Endothelial cell of umbilical vein (primary cell): ENCODE measurements at regions not wholly inside any gene's neighbourhood (a gene's known extent, or its start where the extent isn't known, plus 50 kb on each side); places are given as distances from the start of the nearest gene placed in this dataset.

Source experiments
- BruUV-seq: library from RNA; stranded (reverse); fragments of 400-500 nt; replicated peaks from 2 replicates; lab custom pipeline; 2021; lab: Mats Ljungman, UMichigan
- CTCF ChIA-PET: fragments of 300-600, 350-600 bp; sonication (Branson Sonifier 250); formaldehyde crosslinking; loops from one replicate; lab custom pipeline; 2021; ENCODE audit warnings: antibody characterized with exemption, inconsistent platforms; lab: Charles Lee
- POLR2A ChIA-PET: fragments of 300-600, 350-600 bp; sonication (Branson Sonifier 250); formaldehyde crosslinking; loops from one replicate; lab custom pipeline; 2021; ENCODE audit warnings: antibody characterized with exemption, inconsistent platforms; lab: Charles Lee
- DNase-seq: peaks from one replicate; pipeline ENCODE4 v3.0.0-alpha.2; 2011; ENCODE audit warnings: low read depth, low spot score
- FAIRE-seq: peaks from 2 replicates; lab custom pipeline; 2011; peaks lifted over from hg19 to GRCh38; lab: Jason Lieb, UNC
- H2AFZ ChIP-seq: 2 replicates; pipeline ENCODE4 v1.6.0; 2012; ENCODE audit warnings: low read depth, low read length, control low read depth, inconsistent platforms
- H3K27ac ChIP-seq: 2 replicates; pipeline ENCODE4 v1.5.1; 2011; ENCODE audit warnings: low read depth, mild to moderate bottlenecking, control low read depth, low read length, moderate library complexity; ENCODE audit not compliant: insufficient read depth
- H3K27me3 ChIP-seq, 2 experiments: 2 replicates each; pipeline versions ENCODE4 v1.6.0 to v1.6.1; 2011; ENCODE audit warnings: low read length in 2 of 2, mixed read lengths in 1 of 2; ENCODE audit not compliant: control insufficient read depth in 2 of 2, insufficient read depth in 2 of 2
- H3K36me3 ChIP-seq, 2 experiments: 2 replicates in 1 of 2; 3 replicates in 1 of 2; pipeline ENCODE4 v1.5.1; 2011; ENCODE audit warnings: low read length in 2 of 2, mild to moderate bottlenecking in 1 of 2, moderate library complexity in 1 of 2; ENCODE audit not compliant: control insufficient read depth in 2 of 2, insufficient read depth in 2 of 2; ENCODE audit errors: extremely low read depth in 1 of 2
- H3K4me1 ChIP-seq: 3 replicates; pipeline ENCODE4 v1.5.1; 2011; ENCODE audit warnings: mild to moderate bottlenecking, low read length; ENCODE audit not compliant: control insufficient read depth, insufficient read depth; ENCODE audit errors: extremely low read depth
- H3K4me2 ChIP-seq: 2 replicates; pipeline ENCODE4 v1.6.1; 2011; ENCODE audit warnings: low read length, control low read depth, mixed read lengths; ENCODE audit not compliant: insufficient read depth
- H3K4me3 ChIP-seq, 3 experiments: fragments of 200-600 bp in 1 of 3; sonication (generic), shearing (Covaris generic) in 1 of 3; replicated peaks in 1 of 3; 2 replicates each; pipeline ENCODE4 v1.5.1; 2011 to 2016; ENCODE audit warnings: control low read depth in 3 of 3, low read length in 3 of 3, mild to moderate bottlenecking in 2 of 3, inconsistent platforms in 1 of 3, low read depth in 1 of 3, moderate library complexity in 1 of 3; ENCODE audit not compliant: insufficient read depth in 1 of 3
- H3K79me2 ChIP-seq: 2 replicates; pipeline ENCODE4 v1.6.0; 2012; ENCODE audit warnings: low read length, inconsistent platforms; ENCODE audit not compliant: control insufficient read depth, insufficient read depth
- H3K9ac ChIP-seq: replicated peaks from 2 replicates; pipeline ENCODE3; 2011; ENCODE audit warnings: low read length, control low read depth; ENCODE audit not compliant: insufficient read depth; ENCODE audit errors: extremely low read depth
- H3K9me1 ChIP-seq: replicated peaks from 3 replicates; pipeline ENCODE4 v1.6.0; 2011; ENCODE audit warnings: mild to moderate bottlenecking, low read length; ENCODE audit not compliant: control insufficient read depth, insufficient read depth; ENCODE audit errors: extremely low read depth
- H3K9me3 ChIP-seq: replicated peaks from 2 replicates; pipeline ENCODE4 v1.5.1; 2012; ENCODE audit warnings: low read length, inconsistent platforms; ENCODE audit not compliant: control insufficient read depth, insufficient read depth
- H4K20me1 ChIP-seq: replicated peaks from 2 replicates; pipeline ENCODE3; 2011; ENCODE audit warnings: mild to moderate bottlenecking, low read length; ENCODE audit not compliant: control insufficient read depth, insufficient read depth; ENCODE audit errors: extremely low read depth
- CTCF ChIP-seq, 2 donors: IDR thresholded peaks; 1 replicate in 1 of 2; 2 replicates in 1 of 2; pipeline ENCODE4 v1.5.1; 2011; ENCODE audit warnings: low read length in 2 of 2, mild to moderate bottlenecking in 2 of 2, moderate library complexity in 2 of 2, control low read depth in 1 of 2, inconsistent platforms in 1 of 2, low read depth in 1 of 2; ENCODE audit not compliant: insufficient read depth in 1 of 2; ENCODE audit errors: extremely low read depth in 1 of 2
- EZH2 ChIP-seq: IDR thresholded peaks from 2 replicates; pipeline ENCODE4 v1.6.1; 2012; ENCODE audit warnings: borderline replicate concordance, low read depth, mild to moderate bottlenecking, moderate library complexity, low read length, inconsistent platforms; ENCODE audit not compliant: severe bottlenecking
- FOS ChIP-seq: IDR thresholded peaks from 2 replicates; pipeline ENCODE4 v1.6.1; 2011; ENCODE audit warnings: mild to moderate bottlenecking, low read length, moderate library complexity, borderline replicate concordance; ENCODE audit not compliant: insufficient read depth
- GATA2 ChIP-seq: IDR thresholded peaks from 2 replicates; pipeline ENCODE4 v1.7.0; 2011; ENCODE audit warnings: low read depth, mild to moderate bottlenecking, moderate library complexity, mixed read lengths, low read length; ENCODE audit not compliant: insufficient read length, insufficient read depth
- JUN ChIP-seq: IDR thresholded peaks from 2 replicates; pipeline ENCODE4 v1.6.1; 2011; ENCODE audit warnings: borderline replicate concordance, low read depth; ENCODE audit not compliant: insufficient read length, insufficient read depth
- MAX ChIP-seq: IDR thresholded peaks from 2 replicates; pipeline ENCODE4 v1.6.1; 2011; ENCODE audit not compliant: insufficient read depth, insufficient read length
- MYC ChIP-seq: IDR thresholded peaks from one replicate; pipeline ENCODE4 v1.6.1; 2011; ENCODE audit warnings: mild to moderate bottlenecking, low read depth, low read length
- POLR2A ChIP-seq: IDR thresholded peaks from 2 replicates; pipeline ENCODE4 v1.6.1; 2012; ENCODE audit warnings: low read depth, mild to moderate bottlenecking, control low read depth, low read length
- POLR2AphosphoS5 ChIP-seq: IDR thresholded peaks from 2 replicates; pipeline ENCODE4 v1.6.1; 2012; ENCODE audit warnings: low read depth, mild to moderate bottlenecking, control low read depth, low read length, moderate library complexity; ENCODE audit not compliant: insufficient read depth
- dilution Hi-C: fragments of 300-500 bp; cut with MboI; formaldehyde crosslinking; loops from one replicate; pipeline ENCODE4 v1.15.0; 2019; ENCODE audit warnings: low sequenced_read_pairs; ENCODE audit not compliant: extremely low pct_ligation_motif_present
- intact Hi-C: fragments of 100-400 bp; cut with micrococcal nuclease; formaldehyde crosslinking; loops from one replicate; pipeline ENCODE4 v1.10.0; 2022

GRCh38 chr14:35205737-35206136, 83.4 kb downstream of the PRORP start:
- DNase-seq (no peak), FAIRE-seq (no peak)
- intact Hi-C loops (no loop called here), dilution Hi-C loops (no loop called here)
- Histone ChIP-seq H2AFZ (no peak overlapping the region), H3K9me1 (no peaks in the 10 kb centered on the region), H3K4me3 (no peak overlapping the region), H3K27me3 (no peaks in the 10 kb centered on the region), H3K9ac (no peak overlapping the region), H3K79me2 (no peaks in the 10 kb centered on the region), H3K4me2 (no peak overlapping the region), H3K36me3 (no peaks in the 10 kb centered on the region), H3K27ac (no peak overlapping the region), H3K4me1 (no peaks in the 10 kb centered on the region), H4K20me1 (no peaks in the 10 kb centered on the region), H3K9me3 (no peaks in the 10 kb centered on the region)
- BruUV-seq = no TSS peak
- TF ChIP-seq JUN (no peak), FOS (no peak), MAX (no peak), GATA2 (no peak), EZH2 (no peak), POLR2A (no peak), CTCF (IDR thresholded peaks at IDR 0.05; ENCODE audit: extremely low read depth in 1 of 2, insufficient read depth in 1 of 2, low read depth in 1 of 2, low read length in 2 of 2) (no peak), MYC (no peak), POLR2AphosphoS5 (no peak)
- ChIA-PET POLR2A (interaction anchor here (0.6 kb wide), 1 partner anchor 124 kb away, joined by 4 read pairs; no protein-coding TSS in a partner anchor), CTCF (interaction anchor here (1.4 kb wide), 1 partner anchor 9 kb away, joined by 5 read pairs; no protein-coding TSS in a partner anchor)
